MM.1S (cell line): ENCODE measurements at regions not wholly inside any gene's neighbourhood (a gene's known extent, or its start where the extent isn't known, plus 50 kb on each side); places are given as distances from the start of the nearest gene placed in this dataset.

Source experiments
- DNase-seq: peaks from one replicate; pipeline ENCODE4 v3.0.0-alpha.2; 2015
- H2AFZ ChIP-seq: fragments of 300-600 bp; sonication (generic); 2 replicates; pipeline ENCODE4 v1.6.0; 2016; ENCODE audit warnings: antibody characterized with exemption, low read length
- H3F3A ChIP-seq: fragments of 300-600 bp; sonication (generic); 2 replicates; pipeline ENCODE4 v1.6.1; 2016; ENCODE audit warnings: mild to moderate bottlenecking, antibody characterized with exemption, low read length, moderate library complexity, mixed read lengths; ENCODE audit not compliant: insufficient read depth
- H3K27ac ChIP-seq: fragments of 300-600 bp; sonication (generic); 2 replicates; pipeline ENCODE4 v1.5.1; 2016; ENCODE audit warnings: mild to moderate bottlenecking, low read length
- H3K27me3 ChIP-seq: fragments of 300-600 bp; sonication (generic); replicated peaks from 2 replicates; pipeline ENCODE4 v1.6.0; 2016; ENCODE audit warnings: low read length; ENCODE audit not compliant: insufficient read depth
- H3K36me3 ChIP-seq: fragments of 300-600 bp; sonication (generic); replicated peaks from 2 replicates; pipeline ENCODE4 v1.6.1; 2016; ENCODE audit warnings: mild to moderate bottlenecking, low read length, mixed read lengths; ENCODE audit not compliant: insufficient read depth
- H3K4me1 ChIP-seq: fragments of 300-600 bp; sonication (generic); 2 replicates; pipeline ENCODE4 v1.6.1; 2016; ENCODE audit warnings: low read length, mixed read lengths
- H3K4me2 ChIP-seq: fragments of 300-600 bp; sonication (generic); 2 replicates; pipeline ENCODE4 v1.6.0; 2016; ENCODE audit warnings: low read depth, low read length
- H3K4me3 ChIP-seq: fragments of 300-600 bp; sonication (generic); 2 replicates; pipeline ENCODE4 v1.5.1; 2016; ENCODE audit warnings: low read length, mixed read lengths
- H3K79me2 ChIP-seq: fragments of 300-600 bp; sonication (generic); 2 replicates; pipeline ENCODE4 v1.6.1; 2016; ENCODE audit warnings: mixed run types, low read length, mixed read lengths
- H3K9ac ChIP-seq: fragments of 300-600 bp; sonication (generic); 2 replicates; pipeline ENCODE4 v1.6.1; 2016; ENCODE audit warnings: low read length, mixed read lengths
- H3K9me2 ChIP-seq: fragments of 300-600 bp; sonication (generic); replicated peaks from 2 replicates; pipeline ENCODE4 v1.6.1; 2016; ENCODE audit warnings: mild to moderate bottlenecking, low read length, mixed read lengths; ENCODE audit not compliant: insufficient read depth
- H3K9me3 ChIP-seq: fragments of 300-600 bp; sonication (generic); replicated peaks from 2 replicates; pipeline ENCODE4 v1.6.1; 2016; ENCODE audit warnings: mild to moderate bottlenecking, low read length, mixed read lengths; ENCODE audit not compliant: insufficient read depth
- H4K20me1 ChIP-seq: fragments of 300-600 bp; sonication (generic); 2 replicates; pipeline ENCODE4 v1.6.1; 2016; ENCODE audit warnings: mild to moderate bottlenecking, low read length, moderate library complexity, mixed read lengths; ENCODE audit not compliant: insufficient read depth
- EZH2 ChIP-seq: fragments of 300-600 bp; sonication (generic); optimal IDR thresholded peaks from 2 replicates; pipeline ENCODE3; 2017; ENCODE audit warnings: low read depth, mild to moderate bottlenecking, antibody characterized with exemption, low read length, mixed read lengths
- EZH2phosphoT487 ChIP-seq: fragments of 300-600 bp; sonication (generic); IDR thresholded peaks from 2 replicates; pipeline ENCODE4 v1.6.1; 2018; ENCODE audit warnings: antibody characterized with exemption, low read length
- TF ChIP-seq, protein P1 (sequence below): fragments of 300-600 bp; sonication (generic); IDR thresholded peaks from 2 replicates; pipeline ENCODE4 v1.5.1; 2016; ENCODE audit warnings: antibody characterized with exemption, low read length, mixed read lengths

DNA sequence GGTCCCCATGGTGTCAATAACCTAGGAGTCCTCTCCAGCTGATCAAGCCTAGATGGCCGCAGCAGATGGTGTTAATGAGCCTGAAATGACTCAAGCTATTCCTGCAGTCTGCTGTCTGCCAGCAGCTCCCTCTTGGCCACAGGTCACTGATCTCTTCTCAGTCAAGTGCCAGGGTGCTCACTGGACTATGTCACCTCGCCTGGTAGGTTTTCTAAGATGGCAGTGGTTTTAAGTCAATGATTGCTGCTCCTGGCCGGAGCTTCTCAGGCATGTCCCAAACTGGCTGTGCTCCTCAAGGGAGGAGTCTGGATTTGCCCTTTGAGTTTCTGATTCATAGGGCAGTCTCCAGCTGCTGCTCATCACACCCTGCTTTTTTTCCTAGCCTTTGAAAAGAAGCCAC is 58.6 kb upstream of the SHISA6 start:
- H3K9me3 ChIP-seq: no peaks in the 10 kb centered on the region
- H2AFZ ChIP-seq: no peak overlapping the region
- H3K4me2 ChIP-seq: no peak overlapping the region
- H4K20me1 ChIP-seq: no peaks in the 10 kb centered on the region
- no peak for DNase-seq
- no peaks in the 10 kb centered on the region for H3K9me2 ChIP-seq
- no peaks in the 10 kb centered on the region for H3K79me2 ChIP-seq
- H3K36me3 ChIP-seq: no peaks in the 10 kb centered on the region
- no peak for TF ChIP-seq EZH2phosphoT487
- TF ChIP-seq, protein P1, sequence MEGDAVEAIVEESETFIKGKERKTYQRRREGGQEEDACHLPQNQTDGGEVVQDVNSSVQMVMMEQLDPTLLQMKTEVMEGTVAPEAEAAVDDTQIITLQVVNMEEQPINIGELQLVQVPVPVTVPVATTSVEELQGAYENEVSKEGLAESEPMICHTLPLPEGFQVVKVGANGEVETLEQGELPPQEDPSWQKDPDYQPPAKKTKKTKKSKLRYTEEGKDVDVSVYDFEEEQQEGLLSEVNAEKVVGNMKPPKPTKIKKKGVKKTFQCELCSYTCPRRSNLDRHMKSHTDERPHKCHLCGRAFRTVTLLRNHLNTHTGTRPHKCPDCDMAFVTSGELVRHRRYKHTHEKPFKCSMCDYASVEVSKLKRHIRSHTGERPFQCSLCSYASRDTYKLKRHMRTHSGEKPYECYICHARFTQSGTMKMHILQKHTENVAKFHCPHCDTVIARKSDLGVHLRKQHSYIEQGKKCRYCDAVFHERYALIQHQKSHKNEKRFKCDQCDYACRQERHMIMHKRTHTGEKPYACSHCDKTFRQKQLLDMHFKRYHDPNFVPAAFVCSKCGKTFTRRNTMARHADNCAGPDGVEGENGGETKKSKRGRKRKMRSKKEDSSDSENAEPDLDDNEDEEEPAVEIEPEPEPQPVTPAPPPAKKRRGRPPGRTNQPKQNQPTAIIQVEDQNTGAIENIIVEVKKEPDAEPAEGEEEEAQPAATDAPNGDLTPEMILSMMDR: no peak
- no peak for TF ChIP-seq EZH2
- H3K27me3 ChIP-seq: no peaks in the 10 kb centered on the region
- no peaks in the 10 kb centered on the region for H3K4me1 ChIP-seq
- no peak overlapping the region for H3K9ac ChIP-seq
- H3F3A ChIP-seq: no peaks in the 10 kb centered on the region
- H3K27ac ChIP-seq: no peak overlapping the region
- H3K4me3 ChIP-seq: no peak overlapping the region

DNA sequence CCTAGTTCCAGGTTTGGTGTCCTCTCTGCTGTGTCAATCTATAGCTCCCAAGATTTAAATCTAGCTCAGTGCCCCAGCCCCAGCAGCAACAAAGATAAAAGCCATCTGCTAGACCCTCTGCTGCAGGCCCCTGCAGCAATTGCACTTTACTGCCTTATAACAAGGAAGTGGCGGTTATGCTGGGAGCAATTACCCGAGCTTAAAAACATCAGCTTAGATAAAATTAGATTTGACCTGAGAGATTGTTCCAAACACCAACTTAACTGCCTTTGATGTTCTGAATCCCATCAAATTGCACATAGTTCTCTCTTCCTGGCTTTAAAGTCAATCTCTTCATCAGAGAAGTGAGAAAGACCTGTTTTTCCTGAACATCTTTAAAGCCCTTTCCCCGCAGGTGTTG is 62.4 kb upstream of the SHISA6 start:
- Histone ChIP-seq H3F3A (no peaks in the 10 kb centered on the region), H3K4me2 (no peak overlapping the region), H3K9me2 (no peaks in the 10 kb centered on the region), H3K9ac (no peak overlapping the region), H3K27me3 (no peaks in the 10 kb centered on the region), H3K27ac (no peak overlapping the region), H4K20me1 (no peaks in the 10 kb centered on the region), H3K79me2 (no peaks in the 10 kb centered on the region), H3K36me3 (no peaks in the 10 kb centered on the region), H3K9me3 (no peaks in the 10 kb centered on the region), H2AFZ (no peak overlapping the region), H3K4me3 (no peak overlapping the region), H3K4me1 (no peaks in the 10 kb centered on the region)
- TF ChIP-seq, protein P1: no peak
- DNase-seq: no peak

DNA sequence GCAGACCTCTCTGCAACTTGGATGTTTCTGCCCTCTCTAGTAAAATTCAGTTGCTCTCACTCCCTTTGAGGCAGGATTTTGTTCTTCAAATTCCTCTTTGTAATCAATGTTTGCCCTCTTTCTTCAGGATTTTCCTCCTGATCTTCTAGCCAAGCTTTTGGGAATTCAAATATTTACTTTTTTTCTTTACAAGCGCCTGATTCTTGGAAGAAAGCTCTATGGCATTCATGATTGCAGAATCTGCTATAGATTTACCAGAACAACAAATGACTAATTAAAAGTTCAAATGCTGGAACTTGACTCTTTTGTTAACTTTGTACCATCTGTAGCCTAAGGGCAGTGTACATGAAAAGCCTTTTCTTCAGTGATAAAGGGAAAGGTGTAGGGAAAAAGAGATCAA is 63.7 kb upstream of the SHISA6 start:
- H2AFZ ChIP-seq: no peak overlapping the region
- H3K4me1 ChIP-seq: no peaks in the 10 kb centered on the region
- no peaks in the 10 kb centered on the region for H3F3A ChIP-seq
- H3K27me3 ChIP-seq: no peaks in the 10 kb centered on the region
- no peaks in the 10 kb centered on the region for H3K9me2 ChIP-seq
- H4K20me1 ChIP-seq: no peaks in the 10 kb centered on the region
- TF ChIP-seq EZH2phosphoT487: no peak
- TF ChIP-seq, protein P1: no peak
- no peak for TF ChIP-seq EZH2
- no peaks in the 10 kb centered on the region for H3K79me2 ChIP-seq
- H3K9me3 ChIP-seq: no peaks in the 10 kb centered on the region
- no peak overlapping the region for H3K27ac ChIP-seq
- no peak overlapping the region for H3K4me3 ChIP-seq
- H3K9ac ChIP-seq: no peak overlapping the region
- no peak for DNase-seq
- H3K36me3 ChIP-seq: no peaks in the 10 kb centered on the region
- no peak overlapping the region for H3K4me2 ChIP-seq

DNA sequence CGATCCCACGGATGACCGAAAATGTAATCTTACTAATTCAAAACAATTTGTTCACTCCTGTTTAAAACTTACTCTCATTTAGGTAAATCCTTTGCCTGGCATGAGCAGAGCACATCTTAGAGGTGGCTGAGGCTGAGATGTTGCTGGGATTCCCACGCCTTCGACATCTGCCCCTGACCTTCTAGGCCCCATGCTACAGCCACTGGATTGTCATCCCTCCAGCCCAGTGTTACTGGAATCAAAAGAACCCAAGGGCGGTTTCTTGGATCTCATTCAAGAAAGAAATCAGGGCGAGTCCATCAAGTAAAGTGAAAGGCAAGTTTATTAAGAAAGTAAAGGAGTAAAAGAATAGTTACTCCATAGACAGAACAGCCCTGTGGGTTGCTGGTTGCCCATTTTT is 64.5 kb upstream of the SHISA6 start:
- Histone ChIP-seq H3K27me3 (no peaks in the 10 kb centered on the region), H3K79me2 (no peaks in the 10 kb centered on the region), H3K4me3 (no peak overlapping the region), H3K27ac (no peak overlapping the region), H4K20me1 (no peaks in the 10 kb centered on the region), H3K4me2 (no peak overlapping the region), H3K9me3 (no peaks in the 10 kb centered on the region), H3K4me1 (no peaks in the 10 kb centered on the region), H3K9me2 (no peaks in the 10 kb centered on the region), H3K36me3 (no peaks in the 10 kb centered on the region), H2AFZ (no peak overlapping the region), H3K9ac (no peak overlapping the region), H3F3A (no peaks in the 10 kb centered on the region)
- no peak for DNase-seq
- no peak for TF ChIP-seq EZH2
- TF ChIP-seq EZH2phosphoT487: no peak
- TF ChIP-seq, protein P1: no peak
